ENCODE measurements at regions not wholly inside any gene's neighbourhood (a gene's known extent, or its start where the extent isn't known, plus 50 kb on each side); places are given as distances from the start of the nearest gene placed in this dataset.

DNA sequence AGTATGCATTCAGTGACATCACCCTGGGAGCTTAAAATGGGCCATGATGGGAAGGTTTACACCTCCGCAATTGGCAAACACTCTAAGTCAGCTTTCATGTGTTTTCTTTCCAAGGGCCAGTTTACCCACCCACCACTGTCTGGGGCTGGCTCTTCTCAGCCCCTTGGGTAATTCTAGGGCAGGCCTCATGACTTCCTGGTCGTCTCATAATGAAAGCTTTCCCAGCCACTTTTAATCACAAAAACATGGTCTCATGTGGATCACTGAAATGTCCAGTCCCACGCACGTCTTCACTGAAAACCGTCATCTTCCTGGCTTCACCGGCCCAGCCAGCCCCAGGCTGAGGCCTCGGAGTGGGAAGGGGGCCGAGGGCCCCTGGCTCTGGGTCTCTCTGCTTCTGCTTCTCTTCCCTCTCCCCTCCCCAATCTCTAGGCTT, 58.5 kb upstream of the ANO1 start:
- DNase-seq, result peak; percentile 25
- Histone ChIP-seq H3K4me3 (no peak overlapping the region), H3K4me1 (no peaks in the 10 kb centered on the region), H3K9me3 (no peaks in the 10 kb centered on the region), H3K27ac (no peak overlapping the region), H3K27me3 (replicated peaks in 1 of 7) (peaks cover 0 to 31% (median 0%) of the 10 kb centered on the region in 7 donors), H3K36me3 (no peaks in the 10 kb centered on the region)
- intact Hi-C loops (cut with DNase I; ENCODE audit: low total_unique reads), result no loop called here
- 71 to 79% (median 76%) methylated on average over 7 to 8 of the region's 8 CpGs for WGBS, 5 donors
- TF ChIP-seq POLR2A (IDR thresholded peaks at IDR 0.05) (no peak), POLR2AphosphoS5 (IDR thresholded peaks at IDR 0.05) (no peak), CTCF (IDR thresholded peaks at IDR 0.05 in 8 of 11, conservative IDR thresholded peaks at IDR 0.05 in 3 of 11) (no peak)

GRCh38 chr11:70020336-70021214, 57.5 kb upstream of the ANO1 start:
- peak; percentile 36 for DNase-seq
- 85 to 91% (median 89%) methylated on average over 23 to 24 of the region's 24 CpGs for WGBS, 5 donors
- Histone ChIP-seq H3K9me3 (peaks cover 0 to 4% (median 0%) of the 10 kb centered on the region in 8 donors), H3K27me3 (replicated peaks in 1 of 7) (peaks cover 0 to 28% (median 0%) of the 10 kb centered on the region in 7 donors), H3K4me1 (no peaks in the 10 kb centered on the region), H3K27ac (no peak overlapping the region), H3K4me3 (no peak overlapping the region), H3K36me3 (no peaks in the 10 kb centered on the region)
- TF ChIP-seq CTCF (IDR thresholded peaks at IDR 0.05 in 8 of 11, conservative IDR thresholded peaks at IDR 0.05 in 3 of 11) (no peak), POLR2A (IDR thresholded peaks at IDR 0.05) (no peak), POLR2AphosphoS5 (IDR thresholded peaks at IDR 0.05) (no peak)
- intact Hi-C loops (cut with DNase I; ENCODE audit: low total_unique reads), result no loop called here

- TF ChIP-seq CTCF (IDR thresholded peaks at IDR 0.05 in 8 of 11, conservative IDR thresholded peaks at IDR 0.05 in 3 of 11) (no peak), POLR2AphosphoS5 (IDR thresholded peaks at IDR 0.05) (no peak), POLR2A (IDR thresholded peaks at IDR 0.05) (no peak)
- 83 to 88% (median 86%) methylated on average over 10 of the region's 10 CpGs for WGBS, 5 donors
- no peaks in the 10 kb centered on the region for H3K4me1 ChIP-seq
- no peak for DNase-seq
- intact Hi-C loops (cut with DNase I; ENCODE audit: low total_unique reads), result no loop called here
- H3K4me3 ChIP-seq, result no peak overlapping the region
- no peaks in the 10 kb centered on the region for H3K36me3 ChIP-seq
- peaks cover 0 to 4% (median 0%) of the 10 kb centered on the region in 8 donors for H3K9me3 ChIP-seq
- H3K27me3 ChIP-seq (replicated peaks in 1 of 7), result peaks cover 0 to 19% (median 0%) of the 10 kb centered on the region in 7 donors
- H3K27ac ChIP-seq, result no peak overlapping the region
These were observed 56.5 kb upstream of the ANO1 start for GRCh38 chr11:70021586-70021985.

DNA sequence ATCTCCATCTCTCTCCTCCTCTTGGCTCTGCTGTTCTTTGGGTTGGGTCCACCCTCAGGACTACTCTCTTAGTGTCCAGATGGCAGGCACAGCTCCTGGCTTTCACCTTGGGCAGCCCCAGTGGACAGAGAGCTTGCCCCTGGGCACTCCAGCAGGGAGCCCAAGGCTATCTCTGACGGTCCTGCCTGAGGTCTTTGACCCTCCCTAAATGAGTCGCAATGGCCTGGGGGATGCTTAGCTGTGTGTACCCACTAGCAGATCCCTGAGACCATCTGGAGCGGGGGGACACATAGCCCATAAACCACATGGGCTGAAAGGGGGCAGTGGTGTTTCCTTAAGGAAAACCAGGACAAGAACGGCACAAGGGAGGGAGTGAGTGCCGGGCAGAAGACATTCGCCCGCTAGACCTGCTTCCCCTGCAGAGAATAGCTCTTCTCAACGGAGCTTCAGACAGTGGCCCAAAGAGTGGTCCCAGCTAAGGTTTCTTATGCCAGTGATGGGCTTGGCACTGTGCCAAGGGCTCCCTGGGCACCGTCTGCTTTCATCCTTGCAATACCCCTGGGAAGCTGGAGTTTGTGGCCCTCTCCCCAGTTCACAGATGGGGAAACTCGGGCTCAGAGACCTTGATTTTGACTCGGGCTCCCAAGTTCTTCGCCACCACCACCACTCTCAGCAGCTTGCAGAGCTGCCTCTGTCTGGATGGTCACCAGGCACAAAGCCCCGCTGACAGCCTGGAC, 53.9 kb upstream of the ANO1 start:
- H3K4me1 ChIP-seq, result no peaks in the 10 kb centered on the region
- no peak for TF ChIP-seq CTCF (IDR thresholded peaks at IDR 0.05 in 8 of 11, conservative IDR thresholded peaks at IDR 0.05 in 3 of 11)
- TF ChIP-seq POLR2A (IDR thresholded peaks at IDR 0.05), result no peak
- TF ChIP-seq POLR2AphosphoS5 (IDR thresholded peaks at IDR 0.05), result no peak
- peaks cover 0 to 7% (median 0%) of the 10 kb centered on the region in 7 donors for H3K27me3 ChIP-seq (replicated peaks in 1 of 7)
- DNase-seq, result peak; percentile 32
- H3K36me3 ChIP-seq, result no peaks in the 10 kb centered on the region
- 81 to 88% (median 86%) methylated on average over 8 to 13 of the region's 13 CpGs for WGBS, 5 donors
- H3K4me3 ChIP-seq, result no peak overlapping the region
- H3K27ac ChIP-seq, result no peak overlapping the region
- intact Hi-C loops (cut with DNase I; ENCODE audit: low total_unique reads), result no loop called here
- peaks cover 0 to 4% (median 0%) of the 10 kb centered on the region in 8 donors for H3K9me3 ChIP-seq

Data from spleen (tissue), 11 donors.